RWPE2 (cell line): ENCODE measurements at regions not wholly inside any gene's neighbourhood (a gene's known extent, or its start where the extent isn't known, plus 50 kb on each side); places are given as distances from the start of the nearest gene placed in this dataset.
A peak's percentile ranks its signal among the peaks of the same experiment; 100 is the strongest.

Experiments
- ATAC-seq: fragments of 200-7000 bp; cut with Tn5 transposase; 3 replicates; pipeline ENCODE4 v1.9.1; 2021; ENCODE audit warnings: low read depth
- DNase-seq: peaks from one replicate; pipeline ENCODE4 v3.0.0-alpha.2; 2020; ENCODE audit warnings: low spot score
- H3K27ac ChIP-seq: fragments of 450-650 bp; 2 replicates; pipeline ENCODE4 v1.5.1; 2017; ENCODE audit warnings: mild to moderate bottlenecking; ENCODE audit not compliant: poor library complexity, severe bottlenecking
- H3K27me3 ChIP-seq: fragments of 250-450 bp; sonication (Bioruptor Pico); 2 replicates; pipeline ENCODE4 v1.5.1; 2021; ENCODE audit warnings: mild to moderate bottlenecking, moderate library complexity; ENCODE audit not compliant: insufficient read depth, poor library complexity, severe bottlenecking
- H3K36me3 ChIP-seq: fragments of 250-450 bp; sonication (Bioruptor Pico); 2 replicates; pipeline ENCODE4 v1.5.1; 2020; ENCODE audit warnings: low read depth, mild to moderate bottlenecking, moderate library complexity
- H3K4me1 ChIP-seq: fragments of 250-450 bp; sonication (Bioruptor Pico); 2 replicates; pipeline ENCODE4 v1.5.1; 2021; ENCODE audit warnings: mild to moderate bottlenecking, moderate library complexity; ENCODE audit not compliant: insufficient read depth, poor library complexity, severe bottlenecking
- H3K4me3 ChIP-seq: fragments of 250-450 bp; sonication (Bioruptor Pico); 2 replicates; pipeline ENCODE4 v1.5.1; 2021; ENCODE audit warnings: mild to moderate bottlenecking, moderate library complexity; ENCODE audit not compliant: severe bottlenecking
- H3K9me3 ChIP-seq: fragments of 250-450 bp; sonication (Bioruptor Pico); 2 replicates; pipeline ENCODE4 v1.5.1; 2021; ENCODE audit warnings: mild to moderate bottlenecking, moderate library complexity; ENCODE audit not compliant: severe bottlenecking
- TF ChIP-seq, protein P1 (sequence below): fragments of 450-650 bp; IDR thresholded peaks from one replicate; pipeline ENCODE4 v1.5.1; 2017; ENCODE audit warnings: mild to moderate bottlenecking, moderate library complexity; ENCODE audit not compliant: poor library complexity, severe bottlenecking

DNA sequence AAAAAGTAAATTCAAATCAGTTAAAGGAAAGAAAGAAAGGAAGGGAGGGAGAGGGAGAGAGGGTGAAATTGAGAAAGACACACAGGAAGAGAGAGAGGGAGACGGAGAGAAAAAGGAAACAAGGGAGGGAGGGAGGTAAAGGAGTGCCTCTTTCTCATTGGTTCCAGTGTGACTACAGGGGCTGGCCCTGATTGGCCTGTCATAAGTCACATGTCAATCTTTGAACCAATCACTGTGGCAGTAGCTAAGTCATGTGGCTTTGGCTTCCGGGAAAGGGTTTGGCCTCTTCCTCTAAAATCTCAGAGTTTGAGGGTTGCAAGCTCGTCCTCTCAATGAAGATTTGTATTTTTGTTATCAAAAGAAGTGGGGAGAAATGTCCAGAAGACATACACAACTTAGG, 150.2 kb downstream of the RAB11FIP2 start:
- TF ChIP-seq, protein P1, sequence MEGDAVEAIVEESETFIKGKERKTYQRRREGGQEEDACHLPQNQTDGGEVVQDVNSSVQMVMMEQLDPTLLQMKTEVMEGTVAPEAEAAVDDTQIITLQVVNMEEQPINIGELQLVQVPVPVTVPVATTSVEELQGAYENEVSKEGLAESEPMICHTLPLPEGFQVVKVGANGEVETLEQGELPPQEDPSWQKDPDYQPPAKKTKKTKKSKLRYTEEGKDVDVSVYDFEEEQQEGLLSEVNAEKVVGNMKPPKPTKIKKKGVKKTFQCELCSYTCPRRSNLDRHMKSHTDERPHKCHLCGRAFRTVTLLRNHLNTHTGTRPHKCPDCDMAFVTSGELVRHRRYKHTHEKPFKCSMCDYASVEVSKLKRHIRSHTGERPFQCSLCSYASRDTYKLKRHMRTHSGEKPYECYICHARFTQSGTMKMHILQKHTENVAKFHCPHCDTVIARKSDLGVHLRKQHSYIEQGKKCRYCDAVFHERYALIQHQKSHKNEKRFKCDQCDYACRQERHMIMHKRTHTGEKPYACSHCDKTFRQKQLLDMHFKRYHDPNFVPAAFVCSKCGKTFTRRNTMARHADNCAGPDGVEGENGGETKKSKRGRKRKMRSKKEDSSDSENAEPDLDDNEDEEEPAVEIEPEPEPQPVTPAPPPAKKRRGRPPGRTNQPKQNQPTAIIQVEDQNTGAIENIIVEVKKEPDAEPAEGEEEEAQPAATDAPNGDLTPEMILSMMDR, result no peak
- ATAC-seq (no peak), DNase-seq (no peak)
- Histone ChIP-seq H3K4me1 (no peaks in the 10 kb centered on the region), H3K9me3 (no peaks in the 10 kb centered on the region), H3K27ac (no peak overlapping the region), H3K4me3 (no peak overlapping the region), H3K36me3 (no peaks in the 10 kb centered on the region), H3K27me3 (peaks cover 10% of the 10 kb centered on the region)

DNA sequence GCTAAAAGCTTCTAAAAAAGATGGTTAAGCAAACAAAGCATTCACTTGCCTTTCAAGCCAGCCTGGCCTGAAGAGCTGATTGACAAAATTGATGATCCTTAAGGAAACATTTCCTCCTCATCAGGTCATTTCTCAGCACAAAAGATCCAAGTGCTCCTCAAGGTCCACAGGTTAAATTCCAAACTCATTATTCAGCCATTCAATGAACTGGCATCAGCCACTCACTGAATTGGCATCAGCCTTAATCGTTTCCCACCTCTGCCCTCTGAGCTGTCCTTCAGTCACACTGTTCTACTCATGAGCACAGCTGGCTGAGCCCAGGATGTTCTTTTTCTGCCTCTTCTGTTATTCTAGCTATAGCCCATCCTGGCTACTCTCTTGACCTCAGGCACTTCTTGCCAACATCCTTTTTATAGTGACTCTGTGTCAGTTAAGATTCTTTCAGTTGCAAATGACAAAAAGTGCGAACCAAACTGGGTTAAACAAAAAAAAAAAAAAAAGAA, 147.5 kb downstream of the RAB11FIP2 start:
- no peaks in the 10 kb centered on the region for H3K9me3 ChIP-seq
- peaks cover 7% of the 10 kb centered on the region for H3K27me3 ChIP-seq
- H3K36me3 ChIP-seq, result no peaks in the 10 kb centered on the region
- no peak overlapping the region for H3K4me3 ChIP-seq
- no peak overlapping the region for H3K27ac ChIP-seq
- no peaks in the 10 kb centered on the region for H3K4me1 ChIP-seq
- TF ChIP-seq, protein P1, result no peak
- DNase-seq (no peak), ATAC-seq (0 out of 3 replicates have a peak, but pooled peaks have one; percentile 36)

DNA sequence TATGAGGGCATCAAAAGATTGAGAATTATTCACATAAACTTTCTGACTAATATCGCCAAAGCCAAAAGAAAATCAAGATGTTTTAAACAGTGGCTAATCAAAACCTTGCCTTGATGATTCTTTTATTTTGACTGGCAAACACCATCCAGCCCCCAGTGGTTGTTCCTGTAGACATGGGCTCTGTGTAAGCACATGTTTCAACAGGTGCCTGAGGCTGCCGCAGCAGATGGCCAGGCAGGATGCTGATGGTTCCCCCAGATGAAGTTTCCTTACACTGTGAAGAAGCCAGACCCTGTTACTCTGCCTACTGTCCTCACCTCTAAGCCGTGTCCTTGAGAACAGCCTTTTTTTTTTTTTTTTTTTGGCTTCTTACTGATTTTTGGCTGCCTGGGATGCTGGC, 146.5 kb downstream of the RAB11FIP2 start:
- Histone ChIP-seq H3K4me1 (no peaks in the 10 kb centered on the region), H3K27me3 (peaks cover 8% of the 10 kb centered on the region), H3K9me3 (no peaks in the 10 kb centered on the region), H3K27ac (no peak overlapping the region), H3K36me3 (no peaks in the 10 kb centered on the region), H3K4me3 (no peak overlapping the region)
- DNase-seq (no peak), ATAC-seq (no peak)
- TF ChIP-seq, protein P1, result no peak

DNA sequence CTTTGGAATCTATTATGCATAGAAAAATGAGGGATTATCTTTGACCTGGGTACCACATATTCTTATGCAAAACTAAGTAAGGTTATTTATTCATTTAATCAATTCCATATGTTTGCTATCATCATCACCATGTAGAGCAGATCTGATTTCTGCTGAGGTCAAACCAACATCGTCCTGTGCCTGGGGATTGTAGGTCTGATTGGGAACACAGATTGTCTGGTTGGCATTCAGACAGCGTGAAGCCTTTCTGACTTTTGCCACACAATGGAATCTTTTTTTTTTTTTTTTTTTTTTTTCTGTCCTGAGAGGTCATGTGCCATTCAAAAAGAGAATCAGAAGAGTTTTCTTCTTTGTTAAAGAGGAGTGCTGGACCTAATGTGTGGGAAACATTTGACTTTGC, 142.9 kb downstream of the RAB11FIP2 start:
- DNase-seq (no peak), ATAC-seq (no peak)
- TF ChIP-seq, protein P1, result no peak
- Histone ChIP-seq H3K27ac (no peak overlapping the region), H3K9me3 (no peaks in the 10 kb centered on the region), H3K27me3 (peaks cover 33% of the 10 kb centered on the region), H3K4me3 (no peak overlapping the region), H3K4me1 (no peaks in the 10 kb centered on the region), H3K36me3 (no peaks in the 10 kb centered on the region)

DNA sequence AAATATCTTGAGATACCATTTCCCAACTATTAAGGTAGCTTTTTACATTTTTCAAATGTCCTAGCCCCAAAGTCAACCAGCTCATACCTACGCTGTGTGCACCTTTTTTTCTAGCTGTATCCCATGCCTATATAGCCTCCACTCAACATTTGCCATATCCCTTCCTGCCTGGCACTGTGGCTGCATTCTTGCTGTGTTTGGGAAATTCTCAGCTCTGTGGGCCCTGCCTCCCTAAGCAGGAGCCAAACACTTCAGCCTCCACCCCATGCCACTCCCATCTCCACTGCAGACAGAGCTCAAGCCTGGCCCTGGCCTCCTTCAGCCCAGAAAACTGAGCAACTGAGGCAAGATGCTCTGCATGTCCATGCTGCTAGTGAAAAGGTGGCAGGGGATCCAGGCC, 141.3 kb downstream of the RAB11FIP2 start:
- DNase-seq (no peak), ATAC-seq (no peak)
- no peaks in the 10 kb centered on the region for H3K36me3 ChIP-seq
- H3K27ac ChIP-seq, result no peak overlapping the region
- TF ChIP-seq, protein P1, result no peak
- peaks cover 35% of the 10 kb centered on the region for H3K27me3 ChIP-seq
- no peaks in the 10 kb centered on the region for H3K4me1 ChIP-seq
- no peaks in the 10 kb centered on the region for H3K9me3 ChIP-seq
- H3K4me3 ChIP-seq, result no peak overlapping the region
